ENCODE measurements at regions not wholly inside any gene's neighbourhood (a gene's known extent, or its start where the extent isn't known, plus 50 kb on each side); places are given as distances from the start of the nearest gene placed in this dataset.

DNA sequence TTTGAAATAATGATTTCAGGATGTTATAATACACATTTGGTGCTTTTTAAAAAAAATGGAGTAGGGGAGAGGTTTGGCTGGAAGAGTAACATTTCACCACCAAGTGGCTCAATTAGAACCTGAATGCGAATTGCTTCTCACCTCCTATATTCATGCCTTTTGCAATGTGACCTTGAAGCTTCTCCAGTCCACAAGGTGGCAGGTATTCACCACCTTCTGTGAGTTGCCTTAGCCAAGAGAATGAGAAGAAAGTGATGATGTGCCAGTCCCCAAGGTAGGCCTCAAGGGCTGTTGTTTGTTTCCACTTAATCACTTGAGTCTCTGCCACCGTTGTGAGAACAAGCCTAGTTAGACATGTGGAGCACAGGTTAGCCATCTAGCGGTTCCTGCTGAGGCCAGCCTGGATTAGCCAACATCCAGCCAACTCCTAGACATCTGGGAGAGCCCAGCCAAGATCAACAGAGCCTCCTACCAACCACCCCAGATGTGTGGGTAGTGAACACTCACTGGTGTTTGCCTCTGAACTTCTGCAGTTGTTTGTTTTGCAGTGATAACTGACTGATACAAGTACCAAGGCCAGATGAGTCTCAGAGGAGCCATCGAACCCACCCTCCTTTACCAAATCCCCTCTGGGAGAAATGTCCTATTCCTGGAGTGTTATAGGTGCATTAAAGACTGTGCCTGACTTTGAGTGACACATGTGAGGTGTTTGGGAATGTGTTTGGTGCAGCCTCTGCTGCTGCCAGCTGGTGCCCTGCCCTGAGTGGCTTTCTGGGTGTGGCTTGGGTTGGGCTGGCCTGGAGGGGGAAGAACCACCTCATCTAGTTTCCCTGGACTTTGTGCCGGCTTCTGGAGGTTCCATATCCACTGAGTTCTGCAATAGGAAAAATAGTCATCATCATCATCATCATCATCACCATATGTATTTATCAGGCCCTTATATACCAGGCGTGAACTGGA is 132.5 kb upstream of the RFLNA start:
- DNase-seq: peak in 1 of 2 experiments; percentile 23

DNA sequence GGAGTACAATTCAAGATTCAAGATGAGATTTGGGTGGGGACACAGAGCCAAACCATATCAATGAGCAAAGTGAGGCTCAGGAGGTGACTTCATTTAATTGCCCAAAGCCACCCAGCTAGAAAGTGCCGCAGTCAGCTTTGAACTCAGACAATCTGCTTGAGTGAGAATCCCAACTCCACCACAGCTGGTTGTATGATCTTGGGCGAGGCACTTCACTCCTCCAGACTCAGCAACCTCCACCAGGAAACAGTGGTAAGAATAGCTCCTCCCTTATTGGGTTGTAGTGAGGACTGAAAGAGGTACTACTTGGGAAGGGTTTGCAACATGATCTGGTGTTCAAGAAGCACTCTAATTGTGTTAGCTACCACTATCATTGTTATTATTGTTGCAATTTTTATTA is 129.2 kb upstream of the RFLNA start:
- no peak for DNase-seq

DNA sequence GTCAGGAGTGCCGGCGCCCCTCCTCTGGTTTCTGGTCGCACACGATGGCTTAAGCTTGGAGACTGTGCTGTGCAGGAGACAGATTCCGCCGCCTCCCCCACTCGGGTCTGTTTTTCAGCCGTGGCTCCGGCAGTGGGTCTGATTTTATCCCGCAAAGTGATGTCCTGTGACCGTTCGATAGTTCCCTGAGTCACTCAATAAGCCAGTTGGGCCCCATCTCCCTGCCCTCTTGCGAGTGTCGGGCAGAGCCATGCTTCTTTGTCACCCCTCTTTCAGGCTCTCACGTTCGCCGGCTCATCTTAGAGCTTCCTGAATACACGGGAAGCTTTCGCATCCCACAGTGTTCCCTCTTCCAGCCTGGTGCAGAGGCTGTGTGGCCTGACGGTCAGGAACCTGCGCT is 127.8 kb upstream of the RFLNA start:
- DNase-seq: no peak

DNA sequence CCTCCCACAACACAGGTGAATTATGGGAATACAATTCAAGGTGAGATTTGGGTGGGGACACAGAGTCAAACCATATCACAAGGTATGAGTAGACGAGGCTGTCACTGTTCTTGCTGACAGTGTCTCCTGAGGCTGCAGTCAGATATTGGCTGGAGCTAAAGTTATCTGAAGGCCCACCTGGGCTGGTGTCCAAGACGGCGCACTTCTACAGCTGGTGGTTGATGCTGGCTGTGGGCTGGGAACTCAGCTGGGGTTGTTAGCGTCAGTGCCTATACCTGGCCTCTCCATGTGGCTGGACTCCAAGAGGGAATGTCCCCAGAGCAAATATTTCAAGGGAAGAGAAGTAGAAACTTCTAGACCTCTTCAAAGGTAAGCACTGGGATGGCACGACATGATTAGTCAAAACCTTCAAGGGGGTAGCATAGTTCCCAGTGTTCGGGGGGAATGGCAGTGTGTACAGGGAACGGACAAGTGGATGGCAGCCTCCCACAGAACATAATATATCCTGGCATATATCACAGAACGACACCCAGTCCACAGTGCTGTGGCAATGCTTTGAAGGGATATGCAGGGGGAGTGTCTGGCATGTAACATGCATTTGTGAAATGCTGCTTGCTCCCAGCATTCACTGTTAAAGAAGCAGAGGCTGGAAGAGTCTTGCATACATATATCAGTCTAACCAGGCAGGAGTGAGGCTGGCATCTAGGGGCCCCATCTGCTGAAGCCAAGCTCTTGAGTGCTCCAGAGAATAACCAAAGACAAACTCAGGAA is 126.7 kb upstream of the RFLNA start:
- DNase-seq: no peak

DNA sequence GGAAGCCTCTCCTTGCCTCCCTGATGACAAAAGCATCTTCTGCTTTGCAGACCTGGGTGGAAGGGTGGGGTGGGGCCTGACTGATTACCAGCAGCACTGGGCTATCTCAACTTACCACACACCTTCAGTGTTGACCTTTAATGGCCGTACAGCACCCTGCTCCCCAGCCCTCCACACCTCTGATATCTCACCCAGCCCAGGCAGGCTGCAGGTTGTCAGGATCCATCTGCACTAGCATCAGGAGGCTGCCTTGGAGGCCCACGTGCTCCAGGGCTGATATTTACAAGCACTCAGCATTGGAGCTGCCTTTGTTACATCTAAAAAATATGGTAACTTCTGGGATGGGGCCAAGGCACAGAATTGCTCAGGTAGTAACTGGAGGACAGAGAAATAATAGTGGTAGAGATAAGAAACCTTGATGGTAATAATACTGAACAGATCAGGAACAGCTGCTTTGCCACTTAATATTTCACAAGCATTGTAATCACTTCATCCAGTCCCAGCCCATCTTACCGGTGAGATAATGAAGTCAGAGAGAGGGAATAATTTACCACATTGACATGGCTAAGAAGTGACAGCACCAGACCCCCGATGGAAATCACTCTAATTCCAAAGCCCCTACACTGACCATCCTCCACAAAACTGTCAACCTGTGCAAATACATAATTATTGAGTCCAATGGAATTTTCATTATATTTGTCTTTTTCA is 125.2 kb upstream of the RFLNA start:
- peak in 1 of 2 experiments; percentile 68 for DNase-seq

DNA sequence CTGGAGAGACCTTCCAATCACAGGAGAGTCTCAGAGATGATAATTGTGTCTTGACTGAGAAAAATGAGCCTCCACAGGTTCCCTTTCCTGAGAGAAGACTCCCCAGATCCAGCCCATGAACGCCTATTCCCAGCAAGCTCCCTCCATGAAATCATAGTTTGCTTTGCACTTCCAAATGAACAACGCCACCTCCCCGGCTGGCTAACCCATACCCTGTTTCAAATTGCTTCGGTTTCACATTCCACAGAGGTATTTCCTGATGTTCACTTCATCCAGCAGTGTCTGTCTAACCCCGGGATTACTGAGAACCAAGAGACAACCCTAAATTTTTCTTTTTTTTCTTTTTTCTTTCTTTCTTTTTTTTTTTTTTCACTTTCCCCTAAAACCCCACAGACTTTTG is 124.1 kb upstream of the RFLNA start:
- no peak for DNase-seq

DNA sequence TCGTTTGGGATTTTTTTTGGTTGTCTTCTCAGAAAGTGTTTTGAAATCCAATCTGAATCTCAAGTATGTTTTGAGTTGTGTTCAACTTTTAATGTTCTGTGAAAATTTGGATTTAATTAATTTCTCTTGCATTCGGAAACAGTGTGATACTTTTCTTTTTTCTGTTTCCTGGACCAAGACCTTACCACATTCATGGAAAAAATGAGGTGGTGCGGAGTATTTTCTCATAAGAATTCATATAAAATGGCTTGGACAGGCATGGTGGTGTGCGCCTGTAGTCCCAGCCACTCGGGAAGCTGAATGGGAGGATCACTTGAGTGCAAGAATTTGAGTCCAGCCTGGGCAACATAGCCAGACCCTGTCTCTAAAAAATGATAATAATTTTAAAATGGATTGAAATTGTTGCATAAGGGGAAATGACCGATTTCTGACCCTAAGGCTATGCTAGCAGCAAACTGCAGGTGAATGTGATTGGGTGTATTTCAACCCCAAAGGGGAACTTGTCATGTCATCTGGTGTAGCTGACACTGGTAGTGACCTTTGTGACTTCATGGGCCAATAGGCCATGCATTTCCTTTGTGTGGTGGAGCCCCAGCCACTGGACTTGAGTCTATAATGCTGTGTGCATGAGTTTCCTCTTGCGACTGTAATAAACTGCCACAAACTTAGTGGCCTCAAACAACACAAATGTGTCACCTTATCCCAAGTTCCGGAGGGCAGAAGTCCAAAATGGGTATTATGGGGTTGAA is 123.5 kb upstream of the RFLNA start:
- DNase-seq: no peak

DNA sequence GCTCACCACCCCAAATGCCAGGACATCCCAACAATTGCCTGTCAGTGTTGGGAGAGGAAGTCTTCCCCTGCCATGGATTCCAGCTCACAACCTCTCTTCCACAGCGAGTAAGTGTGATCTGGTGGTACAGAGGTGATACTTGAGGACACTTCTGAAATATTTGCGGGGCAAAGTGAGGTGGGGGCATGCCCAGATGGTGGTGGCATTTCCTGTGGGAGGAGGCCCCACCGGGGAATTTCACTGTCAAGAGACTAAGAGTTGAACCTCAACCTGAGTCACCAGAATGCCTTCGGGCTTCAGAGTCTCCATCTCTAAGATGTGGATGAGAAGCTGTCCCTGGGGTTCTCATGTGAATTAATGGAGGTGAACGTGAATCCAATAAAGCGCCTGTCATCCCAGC is 122.3 kb upstream of the RFLNA start:
- DNase-seq: no peak

DNA sequence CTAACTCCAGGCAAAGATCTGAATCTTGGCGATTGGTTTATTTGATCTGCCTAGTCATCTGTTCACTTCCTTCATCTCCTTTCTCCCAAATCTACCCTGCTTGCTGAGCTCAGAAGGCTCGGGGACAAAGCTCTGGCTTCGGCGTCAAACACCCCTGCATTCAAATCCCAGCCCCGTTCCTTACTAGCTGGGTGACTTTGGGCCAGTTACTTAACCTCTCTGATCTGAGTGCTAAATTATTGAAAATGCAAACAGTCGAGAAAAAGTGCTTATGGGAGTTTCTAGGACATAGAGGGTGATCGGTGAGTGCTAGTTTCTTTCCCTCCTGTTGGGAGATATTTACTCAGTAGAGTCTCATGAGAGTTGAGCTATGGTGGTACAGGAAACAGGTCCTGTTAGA is 121.2 kb upstream of the RFLNA start:
- DNase-seq: no peak

DNA sequence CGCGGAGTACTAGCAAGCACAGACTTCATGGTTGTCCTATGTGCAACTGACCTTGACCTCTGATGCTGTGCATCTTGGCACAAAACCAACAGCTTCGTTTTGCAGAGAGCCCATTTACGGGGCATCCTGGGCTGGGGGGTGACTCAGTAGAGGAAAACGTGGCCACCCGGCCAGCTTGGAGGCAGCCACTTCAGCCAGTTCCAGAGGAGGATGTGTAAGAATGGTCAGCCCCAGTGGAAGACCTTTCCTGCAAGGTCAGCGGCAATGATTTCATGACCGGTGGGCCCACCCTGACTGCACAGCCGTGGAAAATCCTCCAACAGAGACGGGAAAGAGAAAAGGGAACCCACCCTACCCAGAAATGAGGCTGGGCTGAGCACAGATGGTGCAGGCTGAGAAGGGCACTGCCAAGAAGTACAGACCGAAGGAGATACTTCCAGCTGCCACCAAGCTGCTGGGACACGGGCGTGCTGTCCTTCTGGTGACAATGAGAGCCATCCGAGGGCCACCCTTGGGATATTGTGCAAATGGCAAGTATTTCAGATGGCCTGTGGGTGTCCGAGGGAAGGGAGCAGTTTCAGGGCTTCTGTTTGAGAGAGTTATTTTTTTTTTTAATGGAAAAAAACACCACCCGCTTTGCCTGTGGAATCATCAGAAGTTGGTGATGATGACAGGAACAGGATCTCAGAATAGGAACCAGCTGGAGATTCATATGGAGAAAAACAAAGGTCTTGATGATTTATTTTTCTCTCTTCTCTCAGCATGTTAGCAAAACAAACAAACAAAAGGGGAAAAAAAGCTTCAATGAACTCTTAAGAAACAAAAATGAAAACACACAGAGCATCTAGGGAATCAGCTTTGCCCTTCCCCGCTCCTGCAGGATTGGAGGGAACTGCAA is 120.2 kb upstream of the RFLNA start:
- peak; percentile 26 to 72 for DNase-seq

DNA sequence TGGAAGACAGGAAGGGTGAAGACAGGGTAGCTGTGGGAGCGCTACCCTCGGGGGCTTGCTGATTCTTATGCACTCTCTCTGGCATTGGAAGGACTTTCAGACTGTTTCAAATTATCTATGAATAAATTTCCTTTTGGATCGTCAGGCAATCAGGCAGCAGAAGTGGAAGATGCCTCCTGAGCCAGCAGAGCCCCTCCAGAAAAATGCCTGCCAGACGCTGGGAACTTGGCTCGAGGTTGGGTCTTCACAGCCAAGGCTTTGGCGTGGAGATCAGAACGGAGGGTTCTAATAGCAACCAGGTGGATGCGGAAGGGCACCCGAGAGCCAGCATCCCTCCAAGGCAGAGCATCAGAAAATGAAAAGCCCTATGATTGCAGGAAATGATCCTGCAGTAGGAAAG is 119.2 kb upstream of the RFLNA start:
- no peak for DNase-seq

DNA sequence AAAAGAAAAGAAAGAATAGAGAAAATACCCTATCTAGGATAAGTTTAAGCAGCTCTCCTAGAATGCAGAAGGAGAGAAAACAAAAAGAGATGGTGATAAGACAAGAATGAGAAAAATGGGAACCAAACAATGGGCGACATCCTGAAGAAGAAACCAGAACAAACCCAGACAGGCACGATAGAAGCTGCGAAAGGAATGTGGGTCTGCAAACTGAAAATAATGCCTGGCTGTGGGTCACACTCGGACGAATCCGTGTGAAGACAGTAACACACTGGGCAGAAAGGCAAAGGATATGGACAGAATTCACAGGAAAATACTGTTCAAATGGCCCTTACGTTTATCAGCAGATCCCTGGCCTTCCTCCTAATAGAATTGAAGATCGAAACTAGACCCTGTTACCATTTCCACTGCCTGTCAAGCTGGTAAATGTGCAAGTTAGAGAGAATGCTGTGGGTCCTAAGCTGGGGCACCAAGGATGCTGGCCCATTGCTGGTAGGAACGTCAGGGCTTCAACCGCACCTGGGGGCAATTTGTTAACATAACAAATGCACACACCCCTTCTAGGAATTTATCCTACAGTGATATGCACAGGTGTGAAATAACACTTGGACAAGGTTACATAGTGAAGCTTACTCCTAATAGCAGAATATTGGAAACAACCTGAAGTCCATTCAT is 117.5 kb upstream of the RFLNA start:
- DNase-seq: no peak

DNA sequence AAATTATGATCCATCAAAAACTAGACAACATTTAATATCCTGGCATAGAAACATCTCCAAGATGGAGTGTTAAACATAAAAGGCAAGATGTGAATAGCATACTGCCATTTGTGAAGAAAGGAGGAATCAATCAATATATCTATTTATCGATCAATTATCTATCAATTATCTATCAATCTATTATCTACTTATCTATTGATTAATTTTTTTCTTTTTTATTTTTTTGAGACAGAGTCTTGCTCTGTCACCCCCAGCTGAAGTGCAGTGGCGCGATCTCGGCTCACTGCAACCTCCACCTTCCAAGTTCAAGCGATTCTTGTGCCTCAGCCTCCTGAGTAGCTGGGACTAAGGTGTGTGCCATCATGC is 117.0 kb upstream of the RFLNA start:
- DNase-seq: no peak

DNA sequence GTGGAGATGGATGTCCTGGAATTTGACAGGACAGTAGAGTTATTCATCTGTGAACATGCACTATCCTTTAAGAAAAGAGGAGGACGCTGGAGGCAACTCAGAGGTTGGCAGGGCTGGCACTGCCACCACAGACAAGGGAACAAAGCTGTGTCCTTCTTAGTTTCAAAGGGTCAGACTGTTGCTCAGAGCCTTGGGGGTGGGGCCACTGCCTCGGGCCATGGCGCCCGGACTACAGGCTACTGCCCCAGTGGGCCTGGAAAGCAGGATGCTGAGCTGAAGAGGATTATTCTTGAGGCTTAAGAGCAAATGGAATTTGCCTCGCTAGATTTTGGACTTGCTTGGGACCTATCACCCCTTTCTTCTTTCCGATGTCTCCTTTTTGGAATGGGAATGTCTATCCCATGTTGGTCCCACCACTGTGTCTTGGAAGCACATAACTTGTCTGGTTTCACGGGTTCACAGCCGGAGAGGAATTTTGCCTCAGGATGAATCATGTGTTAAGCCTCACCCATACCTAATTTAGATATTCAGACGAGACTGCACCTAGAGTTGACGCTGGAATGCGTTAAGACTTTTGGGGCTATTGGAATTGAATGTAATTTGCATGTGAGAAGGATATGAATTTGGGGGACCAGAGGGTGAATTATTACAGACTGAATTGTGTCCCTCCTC is 114.8 kb upstream of the RFLNA start:
- no peak for DNase-seq

DNA sequence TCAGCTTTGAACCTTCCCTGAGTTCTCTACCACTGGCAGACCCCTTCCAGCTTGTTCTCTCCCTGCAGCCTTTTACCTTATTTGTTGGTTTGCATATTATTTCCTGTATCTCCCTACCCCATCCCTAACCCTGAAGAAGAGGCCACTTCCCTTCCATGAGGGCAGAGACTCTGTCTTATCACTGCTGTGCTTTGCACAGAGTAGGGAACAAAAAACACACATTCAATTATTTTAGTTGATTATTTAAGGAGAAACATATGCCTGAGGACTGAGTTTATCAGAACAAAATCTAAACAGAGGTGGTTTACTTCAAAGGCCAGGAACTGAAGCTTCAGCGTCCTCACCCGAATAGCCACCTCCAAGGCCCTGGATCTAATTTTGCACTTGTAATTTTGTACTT is 111.7 kb upstream of the RFLNA start:
- DNase-seq: no peak

DNA sequence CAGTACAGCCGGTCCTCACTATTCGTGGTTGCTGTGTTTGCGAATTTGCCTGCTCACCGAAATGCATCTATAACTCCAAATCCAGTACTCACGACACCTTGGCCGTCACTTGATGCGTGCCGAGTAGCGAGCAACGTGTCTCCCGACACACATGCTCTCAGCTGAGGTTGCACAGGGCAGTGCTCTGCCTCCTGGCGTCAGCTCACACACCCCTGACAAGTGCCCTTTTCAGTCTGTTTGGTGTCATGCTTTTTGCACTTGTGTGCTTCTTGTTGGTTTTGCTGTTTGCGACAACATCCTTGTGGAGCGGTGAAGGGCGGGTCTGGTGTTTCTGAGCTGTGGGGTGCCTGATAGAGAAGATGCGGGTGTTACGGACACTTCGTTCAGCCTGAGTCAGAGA is 110.4 kb upstream of the RFLNA start:
- DNase-seq: no peak

DNA sequence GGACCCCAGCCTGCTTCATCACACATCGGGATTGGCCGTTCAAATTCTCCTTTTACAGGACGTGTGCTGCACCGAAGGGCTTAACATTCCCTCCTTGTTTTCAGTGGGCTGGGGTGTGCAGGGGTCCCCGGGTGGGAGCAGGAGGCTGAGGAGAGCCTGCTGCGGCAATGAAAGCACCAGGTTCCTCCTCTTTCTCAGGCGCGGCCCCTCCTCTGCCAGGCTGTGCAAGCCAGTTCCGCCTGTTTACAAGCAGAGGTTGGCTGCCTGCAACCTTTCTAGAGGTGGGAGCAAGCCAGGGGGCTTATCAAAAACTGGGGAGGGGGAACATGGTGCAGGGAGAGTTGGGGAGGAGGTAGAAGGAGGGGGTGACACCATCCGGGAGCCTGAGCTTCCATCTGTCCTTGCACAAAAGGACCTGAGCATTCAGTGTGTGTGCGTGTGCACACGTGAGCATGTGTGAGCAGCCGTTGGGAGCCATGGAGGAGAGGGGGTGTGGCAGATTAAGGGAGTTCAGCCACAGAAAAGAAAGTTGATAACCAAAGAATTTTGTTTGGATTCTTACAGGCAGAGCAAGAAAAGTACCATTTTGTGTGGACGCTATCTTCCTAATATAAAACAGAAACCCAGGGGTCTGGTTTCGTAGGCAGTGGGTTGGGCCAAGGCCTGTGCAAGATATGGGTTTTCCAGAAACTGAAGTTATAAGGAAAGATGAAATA is 108.8 kb upstream of the RFLNA start:
- DNase-seq: no peak

DNA sequence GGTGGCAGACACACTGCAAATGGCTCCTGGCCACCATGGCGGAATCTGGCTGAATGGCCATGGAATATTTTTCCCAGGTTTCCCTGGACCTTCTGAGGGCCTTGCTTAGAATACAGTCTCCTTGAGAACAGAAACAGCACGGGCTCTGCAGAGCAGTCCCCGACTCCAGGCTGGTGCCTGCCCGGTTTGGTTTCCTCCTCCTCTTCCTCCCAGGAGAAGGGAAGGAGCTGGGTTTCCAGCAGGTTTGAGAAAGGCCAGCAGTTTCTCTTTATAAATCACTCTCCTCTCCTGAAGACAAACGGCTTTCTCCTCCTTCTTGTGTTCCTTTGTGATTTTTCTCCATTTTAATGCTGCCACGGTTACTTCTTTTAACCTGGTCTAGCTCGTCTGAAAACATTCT is 106.8 kb upstream of the RFLNA start:
- DNase-seq: no peak

DNA sequence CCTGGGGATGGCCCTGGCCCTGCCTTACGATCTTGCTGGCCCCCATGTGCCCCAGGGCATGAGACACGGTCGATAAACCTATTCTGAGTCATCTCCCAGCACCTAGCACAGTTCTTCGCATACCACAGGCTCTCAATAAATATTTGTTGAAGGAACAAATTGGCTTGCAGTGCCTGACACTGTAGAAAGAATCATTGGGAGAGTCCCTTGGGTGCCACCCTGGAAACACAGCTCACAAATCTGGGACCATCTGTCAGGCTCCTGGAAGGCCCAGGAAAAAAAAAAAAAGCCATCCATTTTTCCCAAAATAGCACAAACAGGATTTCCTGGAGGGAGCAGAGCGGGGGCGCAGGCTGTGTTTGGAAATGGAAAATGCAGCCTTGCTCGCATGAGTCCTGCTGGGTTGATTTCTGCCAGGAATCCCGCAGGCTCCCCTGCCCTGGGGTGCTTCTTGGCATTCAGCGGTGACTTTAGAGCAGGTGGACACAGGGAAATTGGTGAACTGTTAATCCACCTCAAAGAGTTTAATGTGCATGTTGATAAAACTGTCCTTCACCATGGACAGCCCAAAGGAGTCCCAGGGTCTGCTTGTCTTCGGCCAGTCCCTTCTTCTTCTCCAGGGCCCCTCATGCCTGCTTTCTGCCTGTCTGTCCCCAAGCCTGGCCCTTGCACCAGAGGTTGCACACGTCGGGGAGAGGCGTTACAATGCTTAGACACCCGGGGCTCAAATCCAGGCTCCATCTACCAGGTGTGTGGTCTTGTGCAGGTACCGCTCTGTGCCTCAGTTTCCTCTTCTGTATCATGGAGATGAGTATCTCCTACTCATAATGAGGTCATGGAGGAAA is 106.1 kb upstream of the RFLNA start:
- DNase-seq: peak; percentile 31 to 72

Data from NCI-H524 (cell line).